Stimulated activated CD8-positive, alpha-beta memory T cell treated with anti-CD3 and anti-CD28 coated beads, Interleukin-2, amount 100 ng/mL, for 48 hours (primary cell): ENCODE measurements at regions not wholly inside any gene's neighbourhood (a gene's known extent, or its start where the extent isn't known, plus 50 kb on each side); places are given as distances from the start of the nearest gene placed in this dataset.

Experiments used
- DNase-seq, 2 donors: peaks; one replicate each; pipeline ENCODE4 v3.0.0-alpha.2; 2020; ENCODE audit warnings: low read depth in 2 of 2

DNA sequence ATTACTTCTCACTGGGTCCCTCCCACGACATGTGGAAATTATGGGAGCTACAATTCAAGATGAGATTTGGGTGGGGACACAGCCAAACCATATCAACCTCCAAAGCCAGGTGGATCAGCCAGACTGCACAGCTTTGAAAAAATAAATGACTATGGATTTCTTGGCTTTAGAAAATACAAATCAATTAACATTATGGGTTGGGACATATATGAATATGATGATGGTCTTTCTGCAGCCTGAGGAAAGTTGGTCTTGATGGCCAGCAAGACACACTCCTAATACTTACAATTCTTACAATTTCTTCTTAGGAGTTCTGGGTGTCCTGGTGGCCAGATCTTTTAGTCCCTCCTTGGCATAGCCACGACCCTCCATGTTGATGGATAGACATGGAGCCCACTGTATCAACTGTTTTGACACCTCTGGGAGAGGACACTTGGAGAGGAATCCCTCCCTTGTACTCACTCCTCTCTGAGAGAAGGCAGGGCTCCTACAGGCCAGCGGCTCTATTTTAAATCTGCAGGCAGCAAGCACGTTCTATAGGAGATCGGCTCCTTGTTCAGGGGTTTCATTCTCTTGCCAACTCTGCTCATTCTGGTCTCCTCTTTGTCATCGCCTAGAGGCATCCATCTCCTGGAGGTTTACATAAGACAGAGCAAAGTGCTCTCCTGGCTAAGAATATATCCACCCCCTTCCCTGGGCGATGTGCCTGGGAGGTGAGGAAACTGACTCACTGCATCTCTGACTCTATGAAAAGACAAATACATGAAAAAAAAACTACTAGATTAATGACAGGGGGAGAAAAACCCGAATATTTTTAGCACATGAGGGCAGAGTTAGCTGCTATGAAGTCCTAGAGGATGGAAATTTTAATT is 145.9 kb downstream of the CARTPT start:
- no peak for DNase-seq

DNA sequence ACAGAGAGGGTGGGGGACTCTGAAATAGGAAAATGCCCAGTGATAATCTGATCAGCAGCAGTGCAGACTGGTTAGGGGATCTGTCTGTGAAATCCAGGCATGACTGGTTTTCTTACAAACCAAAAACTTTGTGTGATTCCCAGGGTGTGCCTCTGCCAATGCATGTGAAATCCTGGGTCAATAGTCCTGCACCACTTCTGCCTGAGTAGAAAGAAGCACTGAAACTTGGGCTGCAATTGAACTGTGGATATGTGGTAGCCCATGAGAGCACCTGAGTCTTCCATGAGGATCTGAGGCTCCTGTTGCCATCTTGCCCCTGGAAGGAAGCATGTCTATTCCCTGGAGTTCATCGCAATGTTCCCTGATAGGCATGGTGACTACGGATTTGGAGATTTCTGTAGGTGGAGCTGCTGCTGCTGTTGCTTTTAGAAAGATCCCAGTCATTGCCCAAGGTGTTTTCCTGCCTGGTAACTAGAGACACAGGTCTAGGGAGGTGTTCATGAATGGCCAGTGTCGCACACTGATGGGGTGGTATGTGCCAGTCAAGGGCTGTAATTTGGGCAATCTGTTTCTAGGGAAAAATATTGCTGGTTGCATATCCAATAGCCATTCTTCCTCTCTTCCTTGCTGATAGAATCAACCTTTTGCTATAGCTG is 146.7 kb downstream of the CARTPT start:
- no peak for DNase-seq

DNA sequence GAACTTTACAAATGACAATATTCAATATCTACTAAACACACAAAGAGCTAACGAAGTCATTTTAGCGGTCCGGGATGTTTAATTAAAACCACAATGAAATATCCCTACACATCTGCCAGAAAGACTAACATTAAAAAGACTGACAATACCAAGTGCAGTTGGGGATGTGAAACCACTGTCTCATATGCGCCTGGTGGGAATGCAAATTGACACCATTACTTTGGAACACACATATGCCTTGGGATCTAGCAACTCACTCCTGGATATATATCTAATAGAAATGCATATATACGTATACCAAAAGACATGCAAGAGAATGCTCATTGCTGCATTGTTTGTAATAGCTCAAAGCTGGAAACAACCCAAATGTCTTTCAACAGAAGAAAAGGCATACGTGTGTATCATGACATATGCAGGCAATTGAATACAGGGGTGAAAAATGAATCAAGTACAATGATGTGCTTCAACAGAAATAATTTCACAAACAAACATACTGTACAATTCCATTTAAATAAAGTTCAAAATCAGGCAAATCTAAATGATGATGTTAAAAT is 153.3 kb downstream of the CARTPT start:
- DNase-seq, result no peak

DNA sequence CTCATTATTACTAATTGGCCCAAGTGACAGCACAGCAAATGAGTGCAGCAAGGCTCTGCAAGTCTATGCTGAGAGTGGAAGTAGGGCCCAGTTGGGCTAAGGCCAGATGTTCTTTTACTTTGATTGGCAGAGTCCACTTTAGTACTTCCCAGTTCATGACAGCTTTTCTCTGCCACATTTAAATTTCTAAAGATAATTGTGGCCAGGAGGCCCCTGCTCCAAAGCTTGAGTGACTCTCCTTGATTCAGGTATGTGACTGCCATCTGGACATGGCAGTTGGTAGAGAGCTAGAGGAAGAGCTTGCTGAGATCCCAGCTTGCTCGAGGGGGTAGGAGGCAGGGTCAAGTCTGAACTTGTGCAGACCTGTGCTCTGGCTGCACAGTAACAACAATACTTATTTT is 154.1 kb downstream of the CARTPT start:
- no peak for DNase-seq

DNA sequence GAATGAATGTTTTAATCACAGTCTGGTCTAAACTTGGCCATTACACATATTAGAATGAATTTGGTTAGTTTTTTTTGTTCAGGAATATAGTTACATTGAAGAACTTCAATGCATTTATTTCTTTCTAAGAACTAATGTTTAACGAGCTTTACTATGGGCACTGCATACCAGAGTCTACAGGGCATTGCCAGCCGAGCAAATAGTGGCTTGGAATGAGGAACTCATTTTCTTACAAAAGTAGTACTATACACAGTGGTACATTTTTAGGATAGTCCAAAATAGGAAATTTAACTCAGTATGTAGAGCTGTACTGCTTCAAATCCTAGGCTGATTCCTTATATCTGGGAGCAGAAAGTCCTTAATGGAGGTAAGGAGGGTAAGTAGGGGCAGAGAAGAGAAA is 155.4 kb downstream of the CARTPT start:
- DNase-seq, result no peak

DNA sequence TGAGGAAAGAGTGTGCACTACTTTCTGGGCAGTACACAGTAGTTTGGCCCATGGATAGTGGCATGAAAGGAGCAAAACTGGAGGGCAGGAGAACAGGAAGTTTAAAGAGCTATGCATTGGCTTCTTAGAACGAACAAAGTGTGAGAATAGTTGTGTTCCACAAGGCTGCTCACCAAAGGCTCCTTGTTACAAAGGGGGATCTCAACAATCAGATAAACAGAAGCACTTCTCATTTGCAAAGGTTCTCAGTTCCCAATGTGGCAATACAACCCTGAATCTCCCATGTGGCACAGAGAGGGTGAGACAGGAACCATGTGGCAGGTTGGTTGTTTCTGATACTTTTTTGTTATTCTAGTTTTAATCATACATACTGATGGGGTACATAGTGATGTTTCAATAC is 158.4 kb downstream of the CARTPT start:
- DNase-seq, result no peak

DNA sequence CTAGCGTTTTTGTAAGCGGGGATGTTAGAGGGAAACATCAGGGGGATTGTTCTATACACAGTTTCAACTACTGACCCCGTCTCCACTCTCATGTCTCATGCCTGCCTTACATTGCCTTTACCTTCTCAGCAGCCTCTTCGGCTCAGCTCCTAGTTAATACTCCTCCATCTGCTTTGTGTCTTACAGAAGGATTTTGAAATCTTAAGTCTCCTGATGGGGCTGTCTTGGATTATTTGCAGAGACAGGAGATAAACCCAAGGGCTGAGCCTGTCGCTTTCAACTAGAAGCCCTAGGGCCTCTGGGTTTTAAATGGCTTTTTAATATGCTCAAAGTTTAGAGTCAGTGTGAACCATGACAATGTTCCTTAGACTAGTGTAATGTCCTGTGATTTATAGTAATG is 161.5 kb downstream of the CARTPT start:
- no peak for DNase-seq

DNA sequence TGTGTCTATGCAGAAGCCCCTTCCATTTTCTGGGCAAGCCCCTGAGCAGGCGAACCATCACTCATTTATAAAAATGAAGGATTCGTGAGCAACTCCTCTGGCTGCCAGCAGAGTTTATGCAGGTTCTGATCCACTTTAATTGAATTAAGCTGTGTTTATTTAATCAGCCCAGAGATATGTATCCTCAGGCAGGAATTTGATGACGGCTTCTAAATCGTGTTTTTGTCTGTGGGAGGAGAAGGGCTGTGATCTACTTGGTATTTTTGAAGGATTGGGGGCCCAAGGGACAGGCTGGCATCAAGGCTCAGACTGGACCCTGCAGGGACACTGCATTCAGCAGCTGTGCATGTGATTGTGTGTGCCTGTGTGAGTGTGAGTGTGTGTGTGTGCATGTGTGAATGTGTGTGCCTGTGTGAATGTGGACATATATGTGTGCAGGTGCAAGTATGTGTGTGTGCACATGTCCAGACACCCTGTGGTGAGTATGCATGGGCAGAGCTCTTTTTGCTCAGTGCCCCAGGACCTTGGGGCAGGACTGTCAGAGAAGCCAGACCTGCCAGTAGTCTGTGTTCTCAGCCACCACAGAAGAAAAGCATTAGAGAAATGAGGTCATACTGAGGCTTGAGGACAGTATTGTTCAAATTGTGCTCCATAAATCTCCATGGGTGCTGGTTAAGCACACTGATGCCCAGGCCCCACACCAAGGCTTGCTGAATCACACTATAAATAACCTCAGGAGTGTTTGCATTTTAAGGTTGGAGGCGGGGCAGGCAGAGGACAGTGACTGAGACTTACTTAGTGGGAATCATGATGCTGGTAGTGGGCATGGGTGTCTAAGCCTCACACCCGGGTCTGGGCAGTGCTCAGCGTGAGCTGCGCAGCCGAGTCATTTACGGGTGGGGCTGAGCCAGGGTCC is 164.0 kb downstream of the CARTPT start:
- no peak for DNase-seq

DNA sequence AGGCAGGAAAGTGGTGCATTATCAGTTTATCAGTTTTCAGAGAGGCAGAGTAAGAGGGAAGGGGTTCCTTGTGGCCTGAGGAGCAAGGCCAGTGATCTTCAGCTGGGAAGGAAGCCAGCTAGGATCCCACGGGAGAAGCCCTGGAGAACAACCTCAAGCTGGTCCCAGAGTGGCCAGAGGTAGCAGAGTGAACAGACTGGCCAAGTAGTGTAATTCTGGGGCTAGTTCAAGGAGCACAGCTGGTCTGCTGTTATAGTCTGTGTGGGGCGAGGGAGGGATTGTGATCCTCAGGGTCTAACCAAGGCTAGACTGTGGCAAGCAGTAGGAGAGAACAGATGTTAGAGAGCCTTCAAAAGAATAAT is 164.6 kb downstream of the CARTPT start:
- no peak for DNase-seq

DNA sequence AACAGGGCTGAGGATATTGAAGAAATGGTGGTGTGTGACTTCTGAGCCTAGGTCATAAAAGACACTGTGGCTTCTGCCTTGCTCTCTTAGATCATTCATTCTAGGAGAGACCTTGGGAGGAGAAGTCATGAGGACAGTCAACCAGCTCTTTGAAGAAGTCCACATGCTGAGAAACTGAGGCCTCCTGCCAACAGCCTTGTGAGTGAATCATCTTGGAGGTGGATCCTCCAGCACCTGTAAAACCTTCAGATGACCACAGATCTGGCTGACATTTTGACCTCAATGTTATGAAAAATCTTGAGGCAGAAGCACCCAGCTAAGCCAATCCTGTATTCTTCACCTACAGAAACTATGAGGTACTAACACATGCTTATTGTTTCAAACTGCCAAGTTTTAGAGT is 165.9 kb downstream of the CARTPT start:
- DNase-seq, result no peak

DNA sequence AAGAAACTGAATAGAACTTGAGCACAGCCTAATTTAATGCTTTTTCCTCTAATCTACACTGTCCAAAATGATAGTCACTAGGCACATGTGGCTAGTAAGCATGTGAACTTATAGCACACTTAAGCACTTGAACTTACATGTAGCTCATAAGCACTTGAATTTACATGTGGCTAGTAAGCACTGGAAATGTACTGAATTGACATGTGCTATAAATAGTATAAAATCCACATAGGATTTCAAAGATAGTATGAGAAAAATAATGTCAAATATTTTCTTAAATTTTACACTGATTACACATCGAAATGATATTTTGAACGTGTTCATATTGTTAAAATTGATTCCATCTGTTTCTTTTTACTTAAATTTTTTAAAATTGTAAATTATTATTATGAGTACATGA is 167.3 kb downstream of the CARTPT start:
- DNase-seq, result no peak

DNA sequence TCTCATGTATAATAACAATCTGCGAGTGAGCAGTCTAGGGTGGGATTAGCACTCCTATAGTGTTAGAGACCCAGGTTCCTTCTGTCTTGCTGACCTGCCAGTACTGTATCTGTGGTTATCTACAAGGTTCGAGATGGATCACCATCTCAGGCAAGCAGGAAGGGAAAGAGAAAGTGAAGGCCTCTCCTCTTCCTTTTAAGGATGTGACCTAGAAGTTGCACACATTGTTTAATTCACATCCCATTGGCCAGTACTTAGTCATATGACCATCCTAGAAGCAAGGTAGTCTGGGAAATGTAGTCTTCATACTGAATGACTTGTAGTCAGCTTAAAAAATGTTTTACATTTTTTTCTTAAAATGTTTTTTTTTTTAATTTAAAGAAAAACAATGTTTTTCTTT is 168.6 kb downstream of the CARTPT start:
- DNase-seq, result no peak

DNA sequence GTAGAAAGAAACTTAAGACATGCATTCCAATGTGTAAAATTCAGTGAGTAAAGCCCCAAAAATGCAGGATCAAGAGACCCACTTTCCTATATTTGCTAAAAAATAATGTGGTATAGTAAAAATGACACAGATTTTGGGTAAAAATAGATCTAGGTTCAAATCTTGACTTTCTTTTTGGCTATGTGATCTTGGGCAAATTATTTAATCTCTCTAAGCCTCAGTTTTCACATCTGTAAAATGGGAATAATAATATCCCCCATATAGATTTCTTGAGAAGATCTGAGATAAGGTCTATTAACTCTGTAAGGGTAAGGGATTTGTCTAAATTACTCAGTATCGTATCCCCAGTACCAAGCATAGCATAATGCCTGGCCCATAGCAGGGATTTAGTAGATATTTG is 172.3 kb downstream of the CARTPT start:
- no peak for DNase-seq

DNA sequence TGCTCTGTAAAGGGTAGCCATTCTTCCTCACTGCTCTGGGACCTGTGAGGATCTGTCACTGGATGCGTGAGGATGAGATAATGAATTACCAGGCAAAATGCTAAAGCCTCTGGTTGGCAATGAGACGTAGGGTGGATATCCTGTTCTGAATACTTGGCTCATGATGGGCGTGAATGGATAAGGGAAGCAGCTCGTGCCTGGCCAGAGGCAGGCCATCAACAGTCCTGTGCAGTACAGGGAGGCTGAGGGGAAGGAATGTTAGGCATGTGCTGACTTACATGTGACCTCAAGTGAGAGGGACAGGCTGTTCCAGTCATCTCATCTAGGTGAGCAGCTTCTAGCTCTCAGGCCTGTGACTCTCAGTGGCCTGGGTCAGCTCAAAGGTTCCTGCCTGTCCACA is 172.8 kb downstream of the CARTPT start:
- DNase-seq, result no peak

DNA sequence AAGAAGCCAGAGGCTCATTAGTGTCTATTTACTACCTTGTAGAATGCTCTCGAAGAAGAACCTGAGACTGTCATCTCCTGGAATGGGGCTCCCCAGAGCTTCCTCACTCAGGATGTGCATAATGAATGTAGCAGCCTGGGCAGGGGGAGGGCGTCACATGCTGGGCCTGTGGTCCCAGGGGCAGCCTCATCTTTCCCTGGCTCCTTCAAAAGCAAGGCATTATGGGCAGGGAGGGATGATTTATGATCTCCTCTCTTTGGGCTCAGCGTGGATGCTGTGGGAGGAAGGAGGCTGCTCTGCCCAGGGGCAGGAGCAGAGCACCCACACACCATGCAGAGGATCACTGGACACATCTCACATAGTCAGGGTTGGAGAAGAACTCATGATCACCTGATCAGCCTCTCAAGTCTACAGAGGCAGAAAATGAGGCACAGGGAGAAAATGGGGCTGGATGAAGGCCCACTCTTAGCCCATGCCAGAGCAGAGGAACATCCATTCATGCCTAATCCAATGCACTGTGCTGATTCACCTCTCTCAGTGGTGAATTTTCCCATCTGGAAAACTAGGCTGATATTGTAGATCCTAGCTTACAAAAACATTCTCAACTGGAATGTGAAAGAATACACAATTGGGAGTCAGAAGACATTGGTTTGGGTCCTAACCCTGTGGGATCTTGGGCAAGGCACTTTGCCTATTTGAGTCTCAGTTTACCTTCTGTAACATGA is 173.7 kb downstream of the CARTPT start:
- DNase-seq, result no peak

DNA sequence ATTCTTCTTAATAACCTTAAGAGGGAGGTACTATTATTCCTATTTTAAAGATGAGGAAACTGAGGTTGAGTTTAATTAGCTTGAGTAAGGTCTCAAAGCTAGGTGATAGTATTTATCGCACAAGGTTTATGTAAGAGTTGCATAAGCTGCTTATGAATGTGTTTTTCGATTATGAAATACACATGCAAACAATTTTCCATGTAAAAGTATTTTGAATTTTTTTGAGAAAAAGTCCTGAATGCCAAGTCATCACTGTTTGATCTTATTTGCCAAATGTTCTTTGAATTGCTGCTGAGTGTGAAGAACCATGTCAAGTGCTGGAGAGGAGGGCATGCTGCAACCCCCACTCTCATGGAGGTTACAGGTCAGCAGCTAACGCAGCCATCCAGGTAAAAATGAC is 174.4 kb downstream of the CARTPT start:
- no peak for DNase-seq

DNA sequence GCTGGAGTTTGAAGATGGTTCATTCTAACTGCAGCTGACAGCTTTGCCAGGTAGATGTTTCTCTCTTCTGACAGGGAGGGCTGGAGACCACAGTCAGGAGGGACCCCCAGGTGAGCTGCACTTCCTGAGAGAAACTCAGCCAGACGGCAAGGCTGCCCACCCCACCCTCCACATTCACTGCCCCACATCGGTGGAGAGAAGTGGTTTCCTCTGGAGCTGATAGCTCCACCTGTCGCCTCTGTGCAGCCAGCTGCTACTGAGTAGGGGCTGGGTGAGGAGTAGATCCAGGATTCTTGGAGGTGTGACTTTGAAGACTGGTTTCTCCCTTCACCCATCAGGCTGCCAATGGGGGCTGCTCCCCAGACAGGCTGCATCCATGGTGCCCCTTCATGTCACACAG is 175.0 kb downstream of the CARTPT start:
- DNase-seq, result no peak

DNA sequence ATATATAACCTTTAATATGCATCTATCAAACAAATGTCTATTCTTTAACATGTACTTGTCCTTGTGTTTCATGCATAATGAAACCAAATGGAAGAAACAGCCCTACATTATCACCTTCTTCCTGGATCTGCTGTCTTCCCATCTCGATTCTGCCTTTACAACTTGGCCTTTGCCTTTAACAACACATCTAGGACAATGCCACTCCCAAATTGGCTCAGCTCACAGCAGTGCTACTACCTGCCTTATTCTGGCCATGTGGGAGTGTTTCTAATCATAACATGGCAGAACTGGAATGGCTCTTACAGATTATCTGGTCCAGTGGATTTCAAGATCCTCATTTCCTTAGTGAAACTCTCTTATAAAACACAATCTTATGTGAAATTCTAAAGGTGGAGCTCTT is 176.5 kb downstream of the CARTPT start:
- DNase-seq, result no peak

DNA sequence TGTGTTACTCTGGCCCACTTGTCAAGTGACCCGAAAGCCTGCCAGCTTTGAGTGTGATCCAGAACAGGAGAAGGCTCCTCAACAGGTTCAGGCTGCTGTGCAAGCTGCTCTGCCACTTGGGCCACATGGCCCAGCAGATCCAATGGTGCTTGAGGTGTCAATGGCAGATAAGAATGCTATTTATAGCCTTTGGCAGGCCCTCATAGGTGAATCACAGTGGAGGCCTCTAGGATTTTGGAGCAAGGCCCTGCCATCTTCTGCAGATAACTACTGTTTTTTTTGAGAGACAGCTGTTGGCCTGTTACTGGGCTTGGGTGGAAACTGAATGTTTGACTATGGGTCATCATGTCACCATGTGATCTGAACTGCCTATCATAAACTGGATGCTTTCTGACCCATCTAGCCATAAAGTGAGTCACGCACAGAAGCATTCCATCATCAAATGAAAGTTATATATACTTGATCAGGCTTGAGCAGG is 180.8 kb downstream of the CARTPT start:
- no peak for DNase-seq

DNA sequence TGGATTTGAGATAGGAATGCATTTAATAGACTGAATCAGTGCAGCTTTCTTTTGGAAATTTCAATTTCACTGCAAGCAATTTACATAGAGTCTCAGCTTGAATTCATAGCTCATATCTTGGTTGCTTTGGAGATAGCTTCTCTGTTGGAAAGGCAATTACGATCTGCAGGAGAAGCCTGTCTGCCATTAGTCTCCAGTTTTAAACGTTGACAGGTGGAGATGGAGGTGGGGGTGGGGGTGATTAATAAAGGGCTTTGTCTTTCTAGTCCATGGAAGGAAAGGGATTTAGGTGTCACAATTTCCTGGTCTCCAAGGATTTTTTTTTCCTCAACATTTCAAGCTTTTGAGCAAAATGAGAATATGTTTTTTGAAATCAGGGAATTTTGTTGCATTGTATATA is 184.7 kb downstream of the CARTPT start:
- no peak for DNase-seq

DNA sequence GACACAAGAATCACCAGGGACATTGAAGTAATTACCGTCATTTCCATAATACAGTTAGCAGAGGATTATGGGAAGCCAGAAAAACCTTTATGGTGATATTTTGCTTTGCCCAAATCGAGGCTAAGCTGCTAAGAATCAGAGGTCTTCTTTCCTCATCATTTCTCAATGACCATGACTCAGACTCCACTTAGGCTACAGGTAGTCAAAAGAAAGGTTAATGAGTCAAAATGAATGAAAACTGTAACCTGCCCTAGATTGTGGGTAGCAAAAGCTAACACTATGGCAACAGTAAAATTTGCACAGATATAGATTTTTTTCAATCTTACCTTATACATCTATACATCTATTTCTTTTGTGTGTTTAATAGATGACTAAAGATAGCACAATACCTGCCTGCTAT is 185.8 kb downstream of the CARTPT start:
- DNase-seq, result no peak
